Stomach (tissue), 8 donors: ENCODE measurements at regions not wholly inside any gene's neighbourhood (a gene's known extent, or its start where the extent isn't known, plus 50 kb on each side); places are given as distances from the start of the nearest gene placed in this dataset.

Source experiments
- DNase-seq, 2 donors: peaks; one replicate each; pipeline versions ENCODE4 v3.0.0 to v3.0.0-alpha.2; 2013 to 2019
- H3K27ac ChIP-seq, 5 donors: fragments of 200-600 bp in 4 of 5; sonication (generic) in 4 of 5; one replicate each; pipeline ENCODE4 v1.5.1; 2013 to 2019; ENCODE audit warnings: mild to moderate bottlenecking in 1 of 5, moderate library complexity in 1 of 5
- H3K27me3 ChIP-seq, 3 donors: fragments of 200-600 bp; sonication (generic); one replicate each; pipeline ENCODE4 v1.5.1; 2017 to 2019; ENCODE audit warnings: mixed run types in 1 of 3
- H3K36me3 ChIP-seq, 4 donors: fragments of 200-600 bp; sonication (generic); 1 replicate in 3 of 4; 2 replicates in 1 of 4; pipeline ENCODE4 v1.5.1; 2016 to 2019
- H3K4me1 ChIP-seq, 4 donors: fragments of 200-600 bp; sonication (generic); one replicate each; pipeline ENCODE4 v1.5.1; 2016 to 2019
- H3K4me3 ChIP-seq, 4 donors: fragments of 200-600 bp; sonication (generic) in 3 of 4; one replicate each; pipeline ENCODE4 v1.5.1; 2016 to 2019; ENCODE audit warnings: mild to moderate bottlenecking in 1 of 4
- H3K9me3 ChIP-seq, 4 donors: fragments of 200-600 bp; sonication (generic); one replicate each; pipeline ENCODE4 v1.5.1; 2016 to 2019
- EP300 ChIP-seq: sonication (generic); formaldehyde crosslinking; IDR thresholded peaks from one replicate; pipeline ENCODE4 v1.6.1; 2017; ENCODE audit warnings: antibody characterized with exemption
- POLR2A ChIP-seq, 4 donors: fragments of 450-650 bp; IDR thresholded peaks; one replicate each; pipeline ENCODE4 v1.6.1; 2016; ENCODE audit warnings: antibody characterized with exemption in 4 of 4, control low read depth in 2 of 4, mild to moderate bottlenecking in 1 of 4, moderate library complexity in 1 of 4
- POLR2AphosphoS5 ChIP-seq, 3 donors: sonication (generic); formaldehyde crosslinking; IDR thresholded peaks; one replicate each; pipeline ENCODE4 v1.6.1; 2016; ENCODE audit warnings: antibody characterized with exemption in 3 of 3
- WGBS, 5 donors: extraction: QIAGEN DNeasy Blood & Tissue Kit in 3 of 5; methylation state at CpG; one replicate each; pipeline versions ENCODE4 v1.1.5 to v1.1.7; 2013 to 2018; 5-methylcytosine and 5-hydroxymethylcytosine counted together
- intact Hi-C: fragments of 100-400 bp; cut with DNase I; formaldehyde crosslinking; loops from one replicate; pipeline ENCODE4 v1.15.1; 2023; ENCODE audit warnings: low total_unique reads
- TF ChIP-seq, protein P1 (sequence below), 7 experiments: fragments of 450-650 bp in 4 of 7; fragments of 200-600 bp in 3 of 7; sonication (generic) in 3 of 7; IDR thresholded peaks; one replicate each; pipeline ENCODE4 v1.5.1; 2016 to 2019; ENCODE audit warnings: antibody characterized with exemption in 7 of 7, control low read depth in 2 of 7, mild to moderate bottlenecking in 1 of 7
- donor health status: healthy with polysubstance abuse.
- donor health status: Bipolar disorder and iron deficiency.
- donor health status: healthy.

DNA sequence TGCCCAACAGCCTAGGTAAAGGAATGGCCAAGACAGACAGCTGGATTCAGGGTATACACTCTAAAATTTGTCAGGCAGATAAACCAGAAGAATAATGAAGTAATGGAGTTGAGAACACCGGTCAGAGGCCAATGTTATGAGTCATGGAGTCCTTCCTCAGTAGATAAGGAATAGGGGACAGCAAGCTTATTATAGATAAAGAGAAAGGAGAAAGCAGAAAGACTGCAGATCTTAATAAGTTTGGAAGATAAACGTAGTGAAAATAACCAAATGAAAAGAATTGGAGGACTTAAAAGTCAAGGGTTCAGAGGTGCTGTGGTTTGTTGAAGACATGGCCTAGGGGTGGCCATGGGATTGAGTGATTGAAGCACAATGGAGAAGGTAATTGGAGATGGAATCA, 63.5 kb upstream of the NFE2L2 start:
- no peaks in the 10 kb centered on the region for H3K27me3 ChIP-seq
- 50 to 87% (median 72%) methylated on average over 2 of the region's 2 CpGs for WGBS, 5 donors
- H3K4me1 ChIP-seq, result peaks cover 0 to 32% (median 14%) of the 10 kb centered on the region in 4 donors
- no peak overlapping the region for H3K27ac ChIP-seq
- no peaks in the 10 kb centered on the region for H3K36me3 ChIP-seq
- intact Hi-C loops, result loop anchor here (10.0 kb wide), 1 partner anchor 163 kb away; no protein-coding TSS in a partner anchor
- no peak for DNase-seq
- TF ChIP-seq POLR2AphosphoS5 (IDR thresholded peaks at IDR 0.05) (no peak), POLR2A (IDR thresholded peaks at IDR 0.05) (no peak), EP300 (no peak)
- TF ChIP-seq, protein P1, sequence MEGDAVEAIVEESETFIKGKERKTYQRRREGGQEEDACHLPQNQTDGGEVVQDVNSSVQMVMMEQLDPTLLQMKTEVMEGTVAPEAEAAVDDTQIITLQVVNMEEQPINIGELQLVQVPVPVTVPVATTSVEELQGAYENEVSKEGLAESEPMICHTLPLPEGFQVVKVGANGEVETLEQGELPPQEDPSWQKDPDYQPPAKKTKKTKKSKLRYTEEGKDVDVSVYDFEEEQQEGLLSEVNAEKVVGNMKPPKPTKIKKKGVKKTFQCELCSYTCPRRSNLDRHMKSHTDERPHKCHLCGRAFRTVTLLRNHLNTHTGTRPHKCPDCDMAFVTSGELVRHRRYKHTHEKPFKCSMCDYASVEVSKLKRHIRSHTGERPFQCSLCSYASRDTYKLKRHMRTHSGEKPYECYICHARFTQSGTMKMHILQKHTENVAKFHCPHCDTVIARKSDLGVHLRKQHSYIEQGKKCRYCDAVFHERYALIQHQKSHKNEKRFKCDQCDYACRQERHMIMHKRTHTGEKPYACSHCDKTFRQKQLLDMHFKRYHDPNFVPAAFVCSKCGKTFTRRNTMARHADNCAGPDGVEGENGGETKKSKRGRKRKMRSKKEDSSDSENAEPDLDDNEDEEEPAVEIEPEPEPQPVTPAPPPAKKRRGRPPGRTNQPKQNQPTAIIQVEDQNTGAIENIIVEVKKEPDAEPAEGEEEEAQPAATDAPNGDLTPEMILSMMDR (IDR thresholded peaks at IDR 0.05), result no peak
- H3K4me3 ChIP-seq, result no peak overlapping the region
- no peaks in the 10 kb centered on the region for H3K9me3 ChIP-seq

DNA sequence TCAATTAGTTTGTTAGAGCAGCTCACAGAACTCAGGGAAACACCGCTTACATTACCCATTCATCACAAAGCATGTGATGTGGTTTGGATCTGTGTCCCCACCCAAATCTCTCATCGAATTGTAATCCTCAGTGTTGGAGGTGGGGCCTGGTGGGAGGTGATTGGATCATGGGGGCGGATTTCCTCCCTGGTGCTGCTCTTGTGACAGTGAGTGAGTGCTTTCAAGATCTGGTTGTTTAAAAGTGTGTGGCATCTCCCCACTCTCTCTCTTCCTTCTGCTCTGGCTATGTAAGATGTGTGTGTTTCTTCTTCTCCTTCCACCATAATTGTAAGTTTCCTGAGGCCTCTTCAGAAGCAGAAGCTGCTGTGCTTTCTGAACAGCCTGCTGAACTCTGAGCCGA, 63.5 kb upstream of the AGPS start:
- no peak overlapping the region for H3K27ac ChIP-seq
- no peak for TF ChIP-seq POLR2A (IDR thresholded peaks at IDR 0.05)
- TF ChIP-seq, protein P1 (IDR thresholded peaks at IDR 0.05), result no peak
- no peak for TF ChIP-seq EP300
- TF ChIP-seq POLR2AphosphoS5 (IDR thresholded peaks at IDR 0.05), result no peak
- intact Hi-C loops, result loop anchor here (10.0 kb wide), 1 partner anchor 164 kb away; no protein-coding TSS in a partner anchor
- H3K36me3 ChIP-seq, result no peaks in the 10 kb centered on the region
- H3K4me1 ChIP-seq, result peaks cover 0 to 27% (median 13%) of the 10 kb centered on the region in 4 donors
- H3K4me3 ChIP-seq, result no peak overlapping the region
- DNase-seq, result no peak
- 78 to 92% (median 87%) methylated on average over 4 of the region's 4 CpGs for WGBS, 5 donors
- H3K27me3 ChIP-seq, result no peaks in the 10 kb centered on the region
- H3K9me3 ChIP-seq, result no peaks in the 10 kb centered on the region

DNA sequence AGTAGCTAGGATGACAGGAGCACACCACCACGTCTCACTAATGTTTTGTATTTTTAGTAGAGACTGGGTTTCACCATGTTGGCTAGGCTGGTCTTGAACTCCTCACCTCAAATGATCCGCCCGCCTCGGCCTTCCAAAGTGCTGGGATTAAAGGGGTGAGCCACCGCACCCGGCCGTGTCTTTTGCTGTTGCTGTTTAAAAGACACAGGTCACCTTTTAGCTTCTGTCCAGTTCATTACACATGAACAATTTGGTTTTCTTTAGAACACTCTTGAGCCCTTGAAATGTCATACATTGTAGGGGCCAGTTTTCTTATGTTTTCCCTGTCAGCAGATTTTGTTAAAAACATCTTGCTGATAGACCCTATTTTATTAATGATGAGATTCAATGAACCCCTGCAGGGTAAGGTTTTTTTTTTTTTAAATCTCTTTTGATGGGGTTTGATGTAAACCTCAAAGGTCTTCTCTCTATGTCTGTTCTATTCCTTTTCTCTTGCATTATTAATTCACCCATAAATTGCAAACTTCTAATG, 61.0 kb upstream of the AGPS start:
- H3K9me3 ChIP-seq, result no peaks in the 10 kb centered on the region
- WGBS, 5 donors, result 77 to 84% (median 82%) methylated on average over 7 of the region's 7 CpGs
- peak overlapping the region in 2 of 5 donors; percentile 5 to 58 for H3K27ac ChIP-seq
- no peak for TF ChIP-seq POLR2A (IDR thresholded peaks at IDR 0.05)
- TF ChIP-seq EP300, result no peak
- H3K36me3 ChIP-seq, result no peaks in the 10 kb centered on the region
- H3K4me1 ChIP-seq, result peaks cover 0 to 17% (median 6%) of the 10 kb centered on the region in 4 donors
- intact Hi-C loops, result no loop called here
- H3K4me3 ChIP-seq, result no peak overlapping the region
- DNase-seq, result no peak
- no peaks in the 10 kb centered on the region for H3K27me3 ChIP-seq

DNA sequence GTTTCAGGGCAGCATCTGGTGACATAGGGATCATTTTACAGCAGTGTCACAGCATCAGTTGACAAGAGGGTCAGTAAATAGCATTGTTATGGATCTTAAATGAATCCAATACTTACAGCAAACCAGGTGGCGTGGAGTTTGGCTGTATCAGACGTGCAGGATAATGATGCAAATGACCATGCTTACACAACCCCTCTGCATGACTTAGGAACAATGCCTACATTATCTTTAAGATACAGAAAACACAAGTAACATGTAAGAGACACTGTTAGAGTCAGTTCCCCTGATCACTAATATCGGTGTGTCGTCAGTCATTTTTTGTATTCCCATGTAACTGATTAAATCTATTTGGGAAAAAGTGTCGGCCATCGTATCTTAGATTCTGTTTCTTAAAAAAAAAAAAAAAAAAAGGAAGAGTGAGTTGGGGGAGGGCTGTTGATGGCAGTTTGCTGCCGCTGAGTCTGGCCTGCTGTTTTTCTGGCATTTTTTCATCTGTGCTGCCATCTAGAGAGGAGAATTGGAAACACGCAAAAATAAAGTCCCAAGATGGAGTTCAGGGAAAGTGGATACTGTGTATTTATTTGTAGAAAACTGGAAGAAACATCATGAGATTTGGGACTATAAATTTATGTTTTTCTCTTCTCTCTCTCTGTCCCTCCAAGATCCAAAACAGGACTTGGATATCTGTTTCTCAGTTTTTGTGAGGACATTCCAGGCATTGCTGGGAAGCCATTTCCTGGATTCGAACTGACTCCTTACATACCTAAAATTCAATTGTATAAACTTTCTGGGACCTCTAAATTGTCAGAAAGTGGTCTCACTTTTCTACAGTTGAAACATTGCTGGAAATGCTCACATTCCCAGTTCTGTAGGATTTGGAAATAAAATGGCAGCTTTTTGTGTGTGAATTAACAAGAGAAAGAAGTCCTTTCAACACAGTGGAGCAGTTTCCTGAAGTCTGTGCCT, 60.3 kb upstream of the AGPS start:
- TF ChIP-seq, protein P1 (IDR thresholded peaks at IDR 0.05), result peak in 5 of 7 experiments; percentile 38 to 77 (median 50)
- peak in 2 of 3 donors; percentile 11 to 68 for TF ChIP-seq POLR2AphosphoS5 (IDR thresholded peaks at IDR 0.05)
- TF ChIP-seq POLR2A (IDR thresholded peaks at IDR 0.05), result no peak
- Histone ChIP-seq H3K27me3 (no peaks in the 10 kb centered on the region), H3K4me1 (peaks cover 0 to 17% (median 6%) of the 10 kb centered on the region in 4 donors), H3K9me3 (no peaks in the 10 kb centered on the region), H3K4me3 (no peak overlapping the region), H3K27ac (peak overlapping the region in 2 of 5 donors; percentile 55 to 58), H3K36me3 (no peaks in the 10 kb centered on the region)
- DNase-seq, result peak; percentile 37 to 91
- 17 to 25% (median 20%) methylated on average over 9 of the region's 9 CpGs for WGBS, 5 donors
- intact Hi-C loops, result no loop called here
